PC-3 (cell line): ENCODE measurements at regions not wholly inside any gene's neighbourhood (a gene's known extent, or its start where the extent isn't known, plus 50 kb on each side); places are given as distances from the start of the nearest gene placed in this dataset.

Experiments
- ATAC-seq: fragments of 200-7000 bp; cut with Tn5 transposase; 2 replicates; pipeline ENCODE4 v1.9.1; 2020; ENCODE audit warnings: mild to moderate bottlenecking, moderate library complexity
- BruUV-seq: library from RNA; stranded (reverse); fragments of 400-500 nt; replicated peaks from 2 replicates; lab custom pipeline; 2021; lab: Mats Ljungman, UMichigan
- CTCF ChIA-PET: fragments of 300-600 bp; sonication (Branson Sonifier 250); formaldehyde crosslinking; loops from one replicate; lab custom pipeline; 2022; ENCODE audit warnings: antibody characterized with exemption; lab: Charles Lee
- POLR2A ChIA-PET: fragments of 300-600 bp; sonication (Branson Sonifier 250); formaldehyde crosslinking; loops from one replicate; lab custom pipeline; 2022; ENCODE audit warnings: antibody characterized with exemption; ENCODE audit not compliant: unreplicated experiment; lab: Charles Lee
- DNase-seq: peaks from one replicate; pipeline ENCODE4 v3.0.0-alpha.2; 2015
- H2AFZ ChIP-seq: fragments of 300-600 bp; sonication (generic); 2 replicates; pipeline ENCODE4 v1.6.0; 2016; ENCODE audit warnings: antibody characterized with exemption, low read length
- H3F3A ChIP-seq: fragments of 300-600 bp; sonication (generic); one replicate; pipeline ENCODE4 v1.6.0; 2017; ENCODE audit warnings: antibody characterized with exemption, low read length, control low read depth, mild to moderate bottlenecking; ENCODE audit not compliant: unreplicated experiment
- H3K27ac ChIP-seq: fragments of 300-600 bp; sonication (generic); 2 replicates; pipeline ENCODE4 v1.5.1; 2016; ENCODE audit warnings: mild to moderate bottlenecking, low read length
- H3K27me3 ChIP-seq: fragments of 300-600 bp; sonication (generic); 2 replicates; pipeline ENCODE4 v1.6.1; 2016; ENCODE audit warnings: low read length, mixed read lengths
- H3K36me3 ChIP-seq: fragments of 300-600 bp; sonication (generic); 2 replicates; pipeline ENCODE4 v1.6.1; 2016; ENCODE audit warnings: low read depth, mixed run types, low read length, mixed read lengths
- H3K4me1 ChIP-seq: fragments of 300-600 bp; sonication (generic); 2 replicates; pipeline ENCODE4 v1.5.1; 2016; ENCODE audit warnings: low read length; ENCODE audit not compliant: insufficient read depth
- H3K4me2 ChIP-seq: fragments of 300-600 bp; sonication (generic); 2 replicates; pipeline ENCODE4 v1.6.0; 2016; ENCODE audit warnings: low read length
- H3K4me3 ChIP-seq: fragments of 300-600 bp; sonication (generic); 2 replicates; pipeline ENCODE4 v1.5.1; 2016; ENCODE audit warnings: mild to moderate bottlenecking, low read length, mixed read lengths
- H3K79me2 ChIP-seq: fragments of 300-600 bp; sonication (generic); 2 replicates; pipeline ENCODE4 v1.6.1; 2017; ENCODE audit warnings: low read length, mixed read lengths
- H3K9ac ChIP-seq: fragments of 300-600 bp; sonication (generic); 2 replicates; pipeline ENCODE4 v1.6.0; 2016; ENCODE audit warnings: mild to moderate bottlenecking, low read length
- H3K9me2 ChIP-seq: fragments of 300-600 bp; sonication (generic); replicated peaks from 2 replicates; pipeline ENCODE4 v1.6.1; 2016; ENCODE audit warnings: mixed run types, low read length, mixed read lengths
- H3K9me3 ChIP-seq: fragments of 300-600 bp; sonication (generic); 2 replicates; pipeline ENCODE4 v1.6.1; 2016; ENCODE audit warnings: low read length, mixed read lengths
- H4K20me1 ChIP-seq: fragments of 300-600 bp; sonication (generic); 2 replicates; pipeline ENCODE4 v1.6.1; 2016; ENCODE audit warnings: low read length, mixed read lengths
- CTCF ChIP-seq: fragments of 300-600 bp; sonication (generic); conservative IDR thresholded peaks from 2 replicates; pipeline ENCODE4 v1.5.1; 2017; ENCODE audit warnings: antibody characterized with exemption, low read depth, mild to moderate bottlenecking, low read length
- EZH2 ChIP-seq: fragments of 300-600 bp; sonication (generic); IDR thresholded peaks from one replicate; pipeline ENCODE4 v1.6.1; 2017; ENCODE audit warnings: antibody characterized with exemption, mild to moderate bottlenecking, low read length; ENCODE audit not compliant: unreplicated experiment
- EZH2phosphoT487 ChIP-seq: fragments of 300-600 bp; sonication (generic); IDR thresholded peaks from 2 replicates; pipeline ENCODE4 v1.6.1; 2018; ENCODE audit warnings: mild to moderate bottlenecking, antibody characterized with exemption, low read length, borderline replicate concordance
- intact Hi-C: fragments of 100-400 bp; cut with micrococcal nuclease; formaldehyde crosslinking; loops from 2 replicates; pipeline ENCODE4 v1.9.0; 2023

- Histone ChIP-seq H3K27me3 (no peaks in the 10 kb centered on the region), H3K4me2 (no peak overlapping the region), H3K27ac (no peak overlapping the region), H4K20me1 (no peaks in the 10 kb centered on the region), H3K9me2 (no peaks in the 10 kb centered on the region), H3K79me2 (no peaks in the 10 kb centered on the region), H3F3A (no peaks in the 10 kb centered on the region), H3K4me3 (no peak overlapping the region), H3K9ac (no peak overlapping the region), H2AFZ (no peak overlapping the region), H3K9me3 (no peaks in the 10 kb centered on the region), H3K36me3 (no peaks in the 10 kb centered on the region), H3K4me1 (no peaks in the 10 kb centered on the region)
- ChIA-PET POLR2A (no interaction called here), CTCF (no interaction called here)
- ATAC-seq: no peak
- intact Hi-C loops: no loop called here
- no peak for DNase-seq
- TF ChIP-seq CTCF (no peak), EZH2 (no peak), EZH2phosphoT487 (no peak)
- no TSS peak for BruUV-seq
Observed at GRCh38 chr6:16832043-16832567, 70.8 kb upstream of the ATXN1 start.

- Histone ChIP-seq H3K9me3 (no peaks in the 10 kb centered on the region), H3K4me3 (no peak overlapping the region), H3F3A (no peaks in the 10 kb centered on the region), H3K4me2 (no peak overlapping the region), H3K79me2 (no peaks in the 10 kb centered on the region), H3K36me3 (no peaks in the 10 kb centered on the region), H3K27me3 (no peaks in the 10 kb centered on the region), H3K4me1 (no peaks in the 10 kb centered on the region), H3K9ac (no peak overlapping the region), H2AFZ (no peak overlapping the region), H4K20me1 (no peaks in the 10 kb centered on the region), H3K27ac (no peak overlapping the region), H3K9me2 (no peaks in the 10 kb centered on the region)
- TF ChIP-seq EZH2phosphoT487: no peak
- TF ChIP-seq EZH2: no peak
- no peak for TF ChIP-seq CTCF
- CTCF ChIA-PET: no interaction called here
- no TSS peak for BruUV-seq
- ATAC-seq (no peak), DNase-seq (no peak)
- POLR2A ChIA-PET: no interaction called here
- intact Hi-C loops: no loop called here
Observed at GRCh38 chr6:16831136-16831535, 69.9 kb upstream of the ATXN1 start.

GRCh38 chr6:16828058-16828457, 66.8 kb upstream of the ATXN1 start:
- Histone ChIP-seq H2AFZ (no peak overlapping the region), H3K9me2 (no peaks in the 10 kb centered on the region), H3K79me2 (no peaks in the 10 kb centered on the region), H3K4me3 (no peak overlapping the region), H3K4me2 (no peak overlapping the region), H3K4me1 (no peaks in the 10 kb centered on the region), H3K9ac (no peak overlapping the region), H3K27me3 (no peaks in the 10 kb centered on the region), H4K20me1 (no peaks in the 10 kb centered on the region), H3F3A (no peaks in the 10 kb centered on the region), H3K9me3 (no peaks in the 10 kb centered on the region), H3K36me3 (no peaks in the 10 kb centered on the region), H3K27ac (no peak overlapping the region)
- CTCF ChIA-PET: no interaction called here
- TF ChIP-seq EZH2phosphoT487 (no peak), CTCF (no peak), EZH2 (no peak)
- BruUV-seq: no TSS peak
- ATAC-seq (no peak), DNase-seq (no peak)
- intact Hi-C loops: no loop called here
- POLR2A ChIA-PET: no interaction called here
